Mammary epithelial cell (primary cell): ENCODE measurements at regions not wholly inside any gene's neighbourhood (a gene's known extent, or its start where the extent isn't known, plus 50 kb on each side); places are given as distances from the start of the nearest gene placed in this dataset.

Experiments
- CTCF ChIP-seq, 2 donors: IDR thresholded peaks in 1 of 2; conservative IDR thresholded peaks in 1 of 2; 2 replicates each; pipeline ENCODE4 v1.5.1; 2011 to 2012; ENCODE audit warnings: inconsistent platforms in 2 of 2, low read length in 2 of 2, mild to moderate bottlenecking in 2 of 2, control low read depth in 1 of 2, low read depth in 1 of 2; ENCODE audit not compliant: insufficient read depth in 1 of 2; ENCODE audit errors: extremely low read depth in 1 of 2
- EZH2 ChIP-seq: IDR thresholded peaks from 2 replicates; pipeline ENCODE4 v1.6.1; 2012; ENCODE audit warnings: low read length, inconsistent platforms, borderline replicate concordance

DNA sequence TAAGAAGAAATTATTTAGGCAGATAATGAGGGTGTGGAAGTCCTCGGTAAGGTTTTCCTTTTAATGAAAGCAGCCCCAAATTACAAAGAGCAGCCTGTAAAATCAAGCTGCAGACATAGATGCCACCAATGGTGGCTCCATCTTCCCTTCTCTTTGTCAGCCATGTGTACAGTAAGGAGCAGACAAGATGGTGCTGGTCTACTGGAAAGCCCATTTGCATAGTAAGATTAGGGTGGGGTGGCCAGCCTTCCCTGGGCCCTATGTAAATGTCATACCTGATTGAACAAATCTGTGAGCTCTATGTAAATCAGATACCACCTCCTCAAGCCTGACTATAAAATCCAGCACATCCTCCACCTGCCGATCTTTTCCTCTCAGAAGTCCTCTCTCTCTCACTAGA, 154.4 kb upstream of the SERTAD2 start:
- no peak for TF ChIP-seq CTCF (conservative IDR thresholded peaks at IDR 0.05 in 1 of 2, IDR thresholded peaks at IDR 0.05 in 1 of 2; ENCODE audit: extremely low read depth in 1 of 2, insufficient read depth in 1 of 2, low read depth in 1 of 2, low read length in 2 of 2)
- no peak for TF ChIP-seq EZH2
